HG03039 (cell line): ENCODE measurements at regions not wholly inside any gene's neighbourhood (a gene's known extent, or its start where the extent isn't known, plus 50 kb on each side); places are given as distances from the start of the nearest gene placed in this dataset.

Experiments used
- ATAC-seq: cut with Tn5 transposase; IDR thresholded peaks from one replicate; pipeline ENCODE4 v1.9.1; 2021; ENCODE audit warnings: mild to moderate bottlenecking, moderate library complexity; ENCODE audit not compliant: unreplicated experiment

DNA sequence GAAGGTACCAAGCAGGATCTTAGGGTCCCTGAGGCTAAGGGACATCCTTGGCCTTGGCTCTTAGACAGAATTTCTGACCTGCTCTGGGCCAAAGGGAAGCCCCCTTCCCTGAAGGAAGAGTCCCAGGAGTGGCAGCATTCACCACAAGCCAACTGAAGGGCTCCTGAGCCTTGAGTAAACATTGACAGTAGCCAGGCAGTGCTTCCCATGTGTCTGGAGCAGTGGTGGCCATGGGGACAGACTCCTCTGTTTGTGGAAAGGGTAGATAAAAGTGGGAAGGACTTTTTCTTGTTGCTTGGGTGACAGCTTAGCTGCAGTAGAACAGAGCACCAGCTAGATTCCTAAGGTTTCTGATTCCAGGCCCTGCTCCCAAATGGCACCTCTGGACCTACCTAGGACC is 61.4 kb upstream of the VLDLR start:
- no peak for ATAC-seq

DNA sequence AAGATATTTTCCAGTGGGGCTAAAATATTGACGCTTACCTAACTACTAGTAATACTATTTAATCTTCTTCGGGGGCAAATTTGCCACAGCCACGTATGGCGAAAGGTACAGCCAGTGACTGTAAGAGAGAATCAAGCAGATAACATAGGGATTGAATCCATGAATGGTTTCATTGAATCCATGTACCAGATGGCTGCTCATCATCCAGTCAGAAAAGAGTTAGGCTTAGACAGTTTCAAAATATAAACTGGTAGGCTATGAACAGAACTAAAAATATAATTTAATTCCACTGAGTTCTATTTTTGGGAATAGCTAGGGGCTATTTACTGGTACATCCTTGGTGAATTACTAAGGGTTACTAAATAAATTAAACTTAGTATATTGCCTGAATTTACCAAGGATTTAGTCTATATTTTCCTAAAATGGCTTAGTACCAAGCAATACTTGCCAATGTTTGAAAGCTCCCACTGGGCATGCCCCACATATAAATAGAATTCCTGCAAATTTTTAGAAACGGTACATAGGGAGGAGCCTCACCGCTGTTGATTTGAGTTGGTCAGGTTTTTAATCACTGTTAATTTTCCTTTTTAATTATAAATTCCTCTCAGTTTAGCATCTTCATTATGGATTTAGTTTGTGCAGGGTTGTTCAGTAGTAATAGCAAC is 55.8 kb upstream of the VLDLR start:
- ATAC-seq, result no peak

DNA sequence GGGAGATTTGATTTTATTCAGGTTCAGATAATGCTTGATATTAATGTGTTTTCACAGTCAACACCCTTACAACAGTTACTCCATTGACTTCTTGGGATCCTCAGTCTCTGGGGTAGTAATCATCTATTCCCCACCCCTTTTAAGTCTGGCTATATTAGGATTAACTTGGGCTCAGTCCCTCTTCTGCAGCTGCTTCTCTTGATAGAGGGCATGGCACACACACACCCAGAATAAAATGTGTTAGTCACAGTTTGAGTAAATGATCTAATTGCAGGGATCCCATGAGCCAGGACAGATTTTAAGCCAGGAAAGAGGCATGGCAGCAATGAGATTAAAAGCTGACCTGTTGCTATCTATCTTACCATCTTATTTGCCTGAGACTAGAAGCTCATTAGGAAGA is 53.7 kb upstream of the VLDLR start:
- no peak for ATAC-seq

- ATAC-seq, result no peak
These were observed 52.9 kb upstream of the VLDLR start for GRCh38 chr9:2568689-2569088.

GRCh38 chr9:2570615-2571479 is 50.7 kb upstream of the VLDLR start:
- ATAC-seq, result no peak
